ENCODE measurements at regions not wholly inside any gene's neighbourhood (a gene's known extent, or its start where the extent isn't known, plus 50 kb on each side); places are given as distances from the start of the nearest gene placed in this dataset.

GRCh38 chr3:187902936-187903335 is 157.7 kb upstream of the BCL6 start:
- no peaks in the 10 kb centered on the region for H3K9me3 ChIP-seq
- no peak overlapping the region for H3K27ac ChIP-seq
- ChIA-PET CTCF (no interaction called here), POLR2A (no interaction called here)
- no peak overlapping the region for H3K4me3 ChIP-seq
- FAIRE-seq: no peak
- TF ChIP-seq NR3C1 (IDR thresholded peaks at IDR 0.05): no peak
- TF ChIP-seq PHF8 (IDR thresholded peaks at IDR 0.05; ENCODE audit: borderline replicate concordance, low read depth): no peak
- no peak for TF ChIP-seq FOXS1 (CRISPR knock-in tag; IDR thresholded peaks at IDR 0.05)
- TF ChIP-seq RCOR1 (IDR thresholded peaks at IDR 0.05; ENCODE audit: low read depth, low read length): no peak
- no peak for TF ChIP-seq FOSL2 (IDR thresholded peaks at IDR 0.05)
- TF ChIP-seq FOSL2 (CRISPR knock-in tag; IDR thresholded peaks at IDR 0.05): no peak
- no peak for TF ChIP-seq ESRRA (IDR thresholded peaks at IDR 0.05; ENCODE audit: borderline replicate concordance, low read length)
- TF ChIP-seq E2F6 (IDR thresholded peaks at IDR 0.05; ENCODE audit: borderline replicate concordance, low read depth): no peak
- no peak for TF ChIP-seq POLR2A (IDR thresholded peaks at IDR 0.05; ENCODE audit: low read length)
- TF ChIP-seq REST (IDR thresholded peaks at IDR 0.05): no peak
- TF ChIP-seq CHD4 (IDR thresholded peaks at IDR 0.05; ENCODE audit: borderline replicate concordance): no peak
- TF ChIP-seq SREBF2 (IDR thresholded peaks at IDR 0.05): no peak
- TF ChIP-seq FOSB (CRISPR knock-in tag; IDR thresholded peaks at IDR 0.05): no peak
- no peak for TF ChIP-seq MAX (IDR thresholded peaks at IDR 0.05)
- TF ChIP-seq EP300 (IDR thresholded peaks at IDR 0.05): no peak
- TF ChIP-seq EHF (CRISPR knock-in tag; IDR thresholded peaks at IDR 0.05): no peak
- no peak for TF ChIP-seq ZC3H11A (IDR thresholded peaks at IDR 0.05)
- TF ChIP-seq RARB (CRISPR knock-in tag; IDR thresholded peaks at IDR 0.05): no peak
- no peak for TF ChIP-seq SMC3 (IDR thresholded peaks at IDR 0.05)
- TF ChIP-seq ZSCAN20 (CRISPR knock-in tag; IDR thresholded peaks at IDR 0.05): no peak
- WGBS (ENCODE audit: missing lambda C conversion rate): 96% methylated on average over 1 of the region's 1 CpG
- H3K4me1 ChIP-seq: no peaks in the 10 kb centered on the region
- H3K4me2 ChIP-seq: no peak overlapping the region
- no peak for ATAC-seq
- no peak for DNase-seq (ENCODE audit: low read depth in 1 of 2, low spot score in 1 of 2)

GRCh38 chr3:187903697-187904096 is 158.4 kb upstream of the BCL6 start:
- Histone ChIP-seq H3K4me1 (no peaks in the 10 kb centered on the region), H3K27ac (no peak overlapping the region), H3K4me2 (no peak overlapping the region), H3K9me3 (no peaks in the 10 kb centered on the region), H3K4me3 (no peak overlapping the region)
- WGBS (ENCODE audit: missing lambda C conversion rate): 44% methylated on average over 4 of the region's 4 CpGs
- TF ChIP-seq PBX3 (IDR thresholded peaks at IDR 0.05) (no peak), HMGXB4 (CRISPR knock-in tag; IDR thresholded peaks at IDR 0.05; ENCODE audit: borderline replicate concordance) (no peak), NR3C1 (IDR thresholded peaks at IDR 0.05) (no peak), ZFP36 (IDR thresholded peaks at IDR 0.05; ENCODE audit: borderline replicate concordance, partially characterized antibody) (no peak), HOXB13 (CRISPR knock-in tag; IDR thresholded peaks at IDR 0.05; ENCODE audit: low read depth) (no peak), RFX5 (IDR thresholded peaks at IDR 0.05) (no peak), MYC (IDR thresholded peaks at IDR 0.05; ENCODE audit: borderline replicate concordance, low read length) (no peak), HEYL (CRISPR knock-in tag; IDR thresholded peaks at IDR 0.05) (no peak), CHD4 (IDR thresholded peaks at IDR 0.05; ENCODE audit: borderline replicate concordance) (no peak), SREBF2 (IDR thresholded peaks at IDR 0.05) (no peak), FOXS1 (CRISPR knock-in tag; IDR thresholded peaks at IDR 0.05) (no peak), CTCF (IDR thresholded peaks at IDR 0.05) (no peak)
- ATAC-seq (no peak), FAIRE-seq (no peak), DNase-seq (ENCODE audit: low read depth in 1 of 2, low spot score in 1 of 2) (no peak)
- ChIA-PET CTCF (no interaction called here), POLR2A (no interaction called here)

All from A549 (cell line).